Osteocyte (in vitro differentiated cells): ENCODE measurements at regions not wholly inside any gene's neighbourhood (a gene's known extent, or its start where the extent isn't known, plus 50 kb on each side); places are given as distances from the start of the nearest gene placed in this dataset.

ENCODE experiments used
- DNase-seq: peaks from one replicate; pipeline ENCODE4 v3.0.0; 2021; ENCODE audit warnings: mixed read lengths; ENCODE audit not compliant: unreplicated experiment; ENCODE audit errors: extremely low spot score
- H3K27ac Mint-ChIP-seq: one replicate; pipeline ENCODE4 v1.8.0; 2021; ENCODE audit warnings: mild to moderate bottlenecking, mixed read lengths; ENCODE audit not compliant: unreplicated experiment
- H3K27me3 Mint-ChIP-seq: one replicate; pipeline ENCODE4 v1.8.0; 2021; ENCODE audit warnings: mixed read lengths; ENCODE audit not compliant: unreplicated experiment
- H3K36me3 Mint-ChIP-seq: one replicate; pipeline ENCODE4 v1.8.0; 2021; ENCODE audit warnings: mixed read lengths; ENCODE audit not compliant: unreplicated experiment
- H3K4me1 Mint-ChIP-seq: one replicate; pipeline ENCODE4 v1.8.0; 2021; ENCODE audit warnings: mixed read lengths; ENCODE audit not compliant: unreplicated experiment
- H3K4me3 Mint-ChIP-seq: one replicate; pipeline ENCODE4 v1.8.0; 2021; ENCODE audit warnings: mild to moderate bottlenecking, moderate library complexity, mixed read lengths; ENCODE audit not compliant: unreplicated experiment
- H3K9me3 Mint-ChIP-seq: one replicate; pipeline ENCODE4 v1.8.0; 2021; ENCODE audit warnings: mixed read lengths; ENCODE audit not compliant: unreplicated experiment
- TF ChIP-seq, protein P1 (sequence below): fragments of 200-600 bp; sonication (generic); IDR thresholded peaks from 2 replicates; pipeline ENCODE4 v1.5.0; 2021; ENCODE audit warnings: antibody characterized with exemption, mild to moderate bottlenecking, moderate library complexity

DNA sequence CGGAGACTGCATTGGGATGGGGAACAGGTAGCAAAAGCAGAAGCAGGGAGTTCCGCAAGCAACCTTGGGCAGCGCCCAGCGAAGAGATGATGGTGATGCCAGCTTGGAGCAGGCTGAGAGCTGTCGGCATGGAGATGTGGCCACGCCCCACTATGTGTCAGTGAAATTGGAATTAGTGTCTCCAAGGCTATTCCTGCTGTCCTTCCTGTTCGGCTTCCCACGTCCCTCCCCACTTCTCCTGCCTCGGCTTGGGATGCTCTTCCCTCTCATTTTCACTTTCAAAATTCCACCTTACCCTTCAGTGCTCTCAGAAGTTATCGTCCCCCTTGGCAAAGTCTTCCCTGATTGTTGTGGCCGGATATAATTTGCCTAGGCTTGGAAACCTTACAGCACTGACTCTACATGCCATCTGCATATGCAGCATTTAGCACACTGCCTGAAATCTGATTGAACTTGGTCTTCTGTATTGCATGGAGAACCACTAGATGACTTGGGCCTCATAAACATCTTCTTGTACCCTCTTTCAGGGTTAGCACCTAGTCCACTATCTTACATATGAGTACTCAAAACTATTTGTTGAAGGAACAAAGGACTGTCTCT, 270.7 kb upstream of the RUNX1 start:
- no peak for DNase-seq
- Mint-ChIP-seq H3K4me1 (peaks cover 15% of the 10 kb centered on the region), H3K36me3 (no peaks in the 10 kb centered on the region), H3K27me3 (peaks cover 41% of the 10 kb centered on the region), H3K27ac (no peak overlapping the region), H3K9me3 (no peaks in the 10 kb centered on the region), H3K4me3 (no peak overlapping the region)
- TF ChIP-seq, protein P1, sequence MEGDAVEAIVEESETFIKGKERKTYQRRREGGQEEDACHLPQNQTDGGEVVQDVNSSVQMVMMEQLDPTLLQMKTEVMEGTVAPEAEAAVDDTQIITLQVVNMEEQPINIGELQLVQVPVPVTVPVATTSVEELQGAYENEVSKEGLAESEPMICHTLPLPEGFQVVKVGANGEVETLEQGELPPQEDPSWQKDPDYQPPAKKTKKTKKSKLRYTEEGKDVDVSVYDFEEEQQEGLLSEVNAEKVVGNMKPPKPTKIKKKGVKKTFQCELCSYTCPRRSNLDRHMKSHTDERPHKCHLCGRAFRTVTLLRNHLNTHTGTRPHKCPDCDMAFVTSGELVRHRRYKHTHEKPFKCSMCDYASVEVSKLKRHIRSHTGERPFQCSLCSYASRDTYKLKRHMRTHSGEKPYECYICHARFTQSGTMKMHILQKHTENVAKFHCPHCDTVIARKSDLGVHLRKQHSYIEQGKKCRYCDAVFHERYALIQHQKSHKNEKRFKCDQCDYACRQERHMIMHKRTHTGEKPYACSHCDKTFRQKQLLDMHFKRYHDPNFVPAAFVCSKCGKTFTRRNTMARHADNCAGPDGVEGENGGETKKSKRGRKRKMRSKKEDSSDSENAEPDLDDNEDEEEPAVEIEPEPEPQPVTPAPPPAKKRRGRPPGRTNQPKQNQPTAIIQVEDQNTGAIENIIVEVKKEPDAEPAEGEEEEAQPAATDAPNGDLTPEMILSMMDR = no peak

DNA sequence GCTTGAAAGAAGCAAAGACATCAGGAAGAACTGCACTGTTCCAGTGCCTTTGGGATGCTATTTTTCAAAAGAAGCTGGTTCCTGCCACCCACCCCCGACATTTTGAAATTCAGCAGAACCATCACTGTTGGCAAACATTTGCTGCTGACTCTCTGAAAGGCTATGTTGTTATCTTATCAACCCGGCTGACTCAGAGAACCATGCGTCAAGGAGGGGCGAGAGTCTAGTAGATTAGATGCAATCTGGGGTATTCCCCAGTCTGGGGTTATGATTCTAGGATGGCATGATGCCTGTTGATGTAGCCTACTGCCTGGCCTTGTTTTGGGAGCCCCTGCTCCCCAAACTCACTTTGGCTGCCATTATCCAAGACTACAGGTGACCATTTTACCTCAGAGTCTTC, 267.8 kb upstream of the RUNX1 start:
- Mint-ChIP-seq H3K4me3 (no peak overlapping the region), H3K4me1 (no peaks in the 10 kb centered on the region), H3K27ac (no peak overlapping the region), H3K36me3 (no peaks in the 10 kb centered on the region), H3K9me3 (no peaks in the 10 kb centered on the region), H3K27me3 (peaks cover 36% of the 10 kb centered on the region)
- DNase-seq = no peak
- TF ChIP-seq, protein P1 = no peak

DNA sequence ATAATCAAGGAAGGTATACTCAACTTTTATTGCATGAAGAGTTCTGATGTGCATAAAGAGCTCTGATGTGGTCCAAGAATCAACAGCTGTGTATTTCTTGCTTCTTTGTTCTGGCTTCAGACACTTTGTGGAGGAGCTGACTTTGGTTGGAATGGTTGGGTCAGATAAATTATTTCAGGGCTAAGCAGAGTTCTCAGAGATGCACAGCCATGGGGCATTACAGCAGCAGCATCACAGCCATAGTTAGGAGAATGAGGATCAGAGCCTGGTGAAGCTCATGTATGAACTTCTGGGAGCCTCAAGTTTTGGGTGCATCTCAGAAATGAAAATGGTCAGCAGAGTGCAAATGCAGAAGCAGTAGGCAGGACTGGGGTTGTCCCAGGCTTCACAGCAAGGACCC, 267.4 kb upstream of the RUNX1 start:
- Mint-ChIP-seq H3K36me3 (no peaks in the 10 kb centered on the region), H3K27me3 (peaks cover 36% of the 10 kb centered on the region), H3K27ac (no peak overlapping the region), H3K9me3 (no peaks in the 10 kb centered on the region), H3K4me1 (no peaks in the 10 kb centered on the region), H3K4me3 (no peak overlapping the region)
- TF ChIP-seq, protein P1 = no peak
- DNase-seq = no peak

DNA sequence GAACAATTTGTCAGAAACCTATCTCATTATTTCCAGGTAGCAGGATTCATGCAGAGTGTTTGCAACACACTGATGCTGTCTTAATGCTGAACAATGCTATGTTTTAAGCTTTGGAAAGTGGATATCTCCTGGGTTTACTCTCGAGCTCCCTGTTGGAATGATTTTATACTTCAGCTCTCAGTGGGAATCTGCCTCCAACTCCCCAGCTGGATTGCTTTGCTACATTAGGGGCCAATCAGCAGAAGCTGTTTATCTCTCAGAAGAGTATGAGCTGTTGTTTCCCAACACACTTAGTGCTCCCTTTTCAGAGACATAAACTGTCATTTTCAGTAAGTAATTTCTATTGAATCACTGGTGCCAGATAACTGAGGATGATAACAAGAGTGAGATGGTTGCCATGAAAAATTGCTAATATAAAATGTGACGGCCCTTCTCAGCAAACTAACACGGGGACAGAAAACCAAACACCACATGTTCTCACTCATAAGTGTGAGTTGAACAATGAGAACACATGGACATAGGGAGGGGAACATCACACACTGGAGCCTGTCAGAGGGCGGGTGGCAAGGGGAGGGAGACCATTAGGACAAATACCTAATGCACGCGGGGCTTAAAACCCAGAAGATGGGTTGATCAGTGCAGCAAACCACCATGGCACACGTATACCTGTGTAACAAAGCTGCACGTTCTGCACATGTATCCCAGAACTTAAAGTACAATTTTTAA, 265.9 kb upstream of the RUNX1 start:
- no peaks in the 10 kb centered on the region for H3K9me3 Mint-ChIP-seq
- no peak overlapping the region for H3K27ac Mint-ChIP-seq
- TF ChIP-seq, protein P1 = no peak
- H3K4me3 Mint-ChIP-seq = no peak overlapping the region
- no peaks in the 10 kb centered on the region for H3K36me3 Mint-ChIP-seq
- DNase-seq = no peak
- no peaks in the 10 kb centered on the region for H3K4me1 Mint-ChIP-seq
- H3K27me3 Mint-ChIP-seq = peaks cover 27% of the 10 kb centered on the region

DNA sequence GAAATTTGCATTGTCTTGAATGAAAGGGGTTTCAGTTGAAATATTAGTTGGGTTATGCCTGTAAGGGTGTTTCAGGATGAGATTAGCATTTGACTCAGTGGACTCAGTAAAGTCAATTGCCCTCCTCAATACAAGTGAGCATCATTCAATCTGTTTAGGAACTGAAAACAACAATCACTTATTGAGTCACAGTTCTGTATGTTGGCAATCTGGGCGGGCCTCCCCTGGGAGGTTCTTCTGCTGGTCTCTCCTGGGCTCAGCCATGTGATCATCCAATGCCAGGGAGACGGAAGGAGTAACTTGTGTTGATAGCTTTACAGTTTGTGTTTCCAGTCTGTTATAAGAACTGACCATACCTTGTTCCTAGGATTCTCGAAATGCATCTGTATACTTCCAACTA, 262.9 kb upstream of the RUNX1 start:
- no peaks in the 10 kb centered on the region for H3K4me1 Mint-ChIP-seq
- peaks cover 12% of the 10 kb centered on the region for H3K9me3 Mint-ChIP-seq
- H3K27me3 Mint-ChIP-seq = peaks cover 17% of the 10 kb centered on the region
- H3K36me3 Mint-ChIP-seq = no peaks in the 10 kb centered on the region
- no peak for DNase-seq
- H3K4me3 Mint-ChIP-seq = no peak overlapping the region
- H3K27ac Mint-ChIP-seq = no peak overlapping the region
- TF ChIP-seq, protein P1 = no peak
